GM12864 (cell line): ENCODE measurements at regions not wholly inside any gene's neighbourhood (a gene's known extent, or its start where the extent isn't known, plus 50 kb on each side); places are given as distances from the start of the nearest gene placed in this dataset.

Experiments used
- DNase-seq: peaks from one replicate; pipeline ENCODE4 v3.0.0-alpha.2; 2011; ENCODE audit warnings: low read depth
- H3K4me3 ChIP-seq: 2 replicates; pipeline ENCODE4 v1.5.1; 2011; ENCODE audit warnings: mild to moderate bottlenecking, low read depth, low read length, control low read depth
- CTCF ChIP-seq: IDR thresholded peaks from 2 replicates; pipeline ENCODE4 v1.5.1; 2011; ENCODE audit warnings: low read depth, mild to moderate bottlenecking, moderate library complexity, low read length, control low read depth, inconsistent platforms; ENCODE audit errors: missing control alignments

GRCh38 chr16:61366006-61366405 lies 670.2 kb downstream of the CDH8 start:
- TF ChIP-seq CTCF = no peak
- DNase-seq = no peak
- H3K4me3 ChIP-seq = no peak overlapping the region

- TF ChIP-seq CTCF = no peak
Observed at GRCh38 chr16:61364990-61365389, 671.2 kb downstream of the CDH8 start.

GRCh38 chr16:61362585-61362984 lies 673.7 kb downstream of the CDH8 start:
- H3K4me3 ChIP-seq = no peak overlapping the region
- TF ChIP-seq CTCF = no peak
- no peak for DNase-seq

More at GRCh38 chr16:61364990-61365389, 671.2 kb downstream of the CDH8 start:
- no peak overlapping the region for H3K4me3 ChIP-seq
- DNase-seq = no peak

GRCh38 chr16:61344791-61345190 lies 691.4 kb downstream of the CDH8 start:
- no peak overlapping the region for H3K4me3 ChIP-seq
- no peak for TF ChIP-seq CTCF
- no peak for DNase-seq

- TF ChIP-seq CTCF = no peak
- no peak overlapping the region for H3K4me3 ChIP-seq
- DNase-seq = no peak
Observed at GRCh38 chr16:61332461-61332860, 703.8 kb downstream of the CDH8 start.

GRCh38 chr16:61324044-61324443 lies 712.2 kb downstream of the CDH8 start:
- no peak for TF ChIP-seq CTCF
- no peak for DNase-seq
- H3K4me3 ChIP-seq = no peak overlapping the region

- no peak for DNase-seq
- no peak overlapping the region for H3K4me3 ChIP-seq
- TF ChIP-seq CTCF = no peak
Observed at GRCh38 chr16:61323456-61323855, 712.8 kb downstream of the CDH8 start.
